Nephron progenitor cell (in vitro differentiated cells): ENCODE measurements at regions not wholly inside any gene's neighbourhood (a gene's known extent, or its start where the extent isn't known, plus 50 kb on each side); places are given as distances from the start of the nearest gene placed in this dataset.

Experiments used
- DNase-seq: peaks from one replicate; pipeline ENCODE4 v3.0.0; 2021
- H3K27ac Mint-ChIP-seq: 2 replicates; pipeline ENCODE4 v1.8.0; 2021; ENCODE audit warnings: mild to moderate bottlenecking, moderate library complexity, mixed read lengths
- H3K27me3 Mint-ChIP-seq: 2 replicates; pipeline ENCODE4 v1.8.0; 2021; ENCODE audit warnings: mild to moderate bottlenecking, low read depth, mixed read lengths; ENCODE audit not compliant: poor library complexity
- H3K36me3 Mint-ChIP-seq: 2 replicates; pipeline ENCODE4 v1.8.0; 2021; ENCODE audit warnings: low read depth, mixed read lengths
- H3K4me1 Mint-ChIP-seq: 2 replicates; pipeline ENCODE4 v1.8.0; 2021; ENCODE audit warnings: mixed read lengths
- H3K4me3 Mint-ChIP-seq: 2 replicates; pipeline ENCODE4 v1.8.0; 2021; ENCODE audit warnings: mild to moderate bottlenecking, moderate library complexity, mixed read lengths
- H3K9me3 Mint-ChIP-seq: 2 replicates; pipeline ENCODE4 v1.8.0; 2021; ENCODE audit warnings: mild to moderate bottlenecking, moderate library complexity, mixed read lengths
- TF ChIP-seq, protein P1 (sequence below): fragments of 200-600 bp; sonication (generic); IDR thresholded peaks from 2 replicates; pipeline ENCODE4 v1.5.0; 2021; ENCODE audit warnings: antibody characterized with exemption

DNA sequence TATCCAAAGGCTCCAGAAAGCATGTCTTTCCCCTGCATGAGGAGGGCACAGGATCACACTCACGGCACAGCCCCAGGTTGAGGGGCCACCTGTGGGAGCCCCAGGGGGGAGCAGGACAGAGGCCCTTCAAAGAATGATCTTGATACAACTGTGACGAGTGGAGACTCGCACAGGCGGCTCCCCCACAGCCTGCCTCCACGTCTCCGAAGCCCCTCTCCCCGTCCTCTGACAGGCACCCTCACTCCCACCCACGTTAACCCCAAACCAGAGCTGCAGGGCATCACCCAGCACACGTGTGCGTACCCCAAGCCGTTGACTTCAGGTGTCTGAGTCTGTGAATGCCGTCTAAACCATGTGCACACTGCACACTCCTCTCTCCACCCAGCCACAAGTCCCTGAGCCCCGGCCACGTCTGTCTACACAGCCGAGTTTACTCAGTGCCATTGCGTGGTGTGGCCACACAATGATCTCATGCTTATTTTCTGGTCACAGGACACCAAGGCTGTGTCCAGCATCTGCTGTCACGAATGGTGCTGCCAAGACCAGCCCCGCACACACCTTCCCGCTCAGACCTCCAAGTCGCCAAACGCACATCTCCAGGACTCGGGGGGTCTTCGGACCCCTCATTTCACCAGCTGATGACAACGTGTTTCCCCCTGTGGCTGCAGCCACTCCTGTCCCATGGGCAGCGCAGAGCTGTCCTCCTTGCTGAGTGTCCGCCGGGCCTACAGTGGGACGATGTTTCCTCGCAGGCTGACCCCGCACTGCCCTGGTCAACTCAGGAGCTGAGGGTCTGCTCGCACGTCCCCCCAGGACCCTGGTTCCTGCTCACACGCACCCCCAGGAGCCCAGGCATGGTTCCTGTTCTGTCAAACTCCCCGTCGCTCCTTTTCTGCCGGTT is 251.2 kb downstream of the BRD1 start:
- Mint-ChIP-seq H3K27ac (peak overlapping the region; percentile 77), H3K27me3 (peaks cover 13% of the 10 kb centered on the region)
- DNase-seq: no peak

GRCh38 chr22:49575703-49576081 is 252.0 kb downstream of the BRD1 start:
- Mint-ChIP-seq H3K36me3 (no peaks in the 10 kb centered on the region), H3K4me3 (no peak overlapping the region), H3K27ac (no peak overlapping the region), H3K27me3 (peaks cover 16% of the 10 kb centered on the region), H3K4me1 (peaks cover 19% of the 10 kb centered on the region), H3K9me3 (peaks cover 12% of the 10 kb centered on the region)
- no peak for DNase-seq
- TF ChIP-seq, protein P1, sequence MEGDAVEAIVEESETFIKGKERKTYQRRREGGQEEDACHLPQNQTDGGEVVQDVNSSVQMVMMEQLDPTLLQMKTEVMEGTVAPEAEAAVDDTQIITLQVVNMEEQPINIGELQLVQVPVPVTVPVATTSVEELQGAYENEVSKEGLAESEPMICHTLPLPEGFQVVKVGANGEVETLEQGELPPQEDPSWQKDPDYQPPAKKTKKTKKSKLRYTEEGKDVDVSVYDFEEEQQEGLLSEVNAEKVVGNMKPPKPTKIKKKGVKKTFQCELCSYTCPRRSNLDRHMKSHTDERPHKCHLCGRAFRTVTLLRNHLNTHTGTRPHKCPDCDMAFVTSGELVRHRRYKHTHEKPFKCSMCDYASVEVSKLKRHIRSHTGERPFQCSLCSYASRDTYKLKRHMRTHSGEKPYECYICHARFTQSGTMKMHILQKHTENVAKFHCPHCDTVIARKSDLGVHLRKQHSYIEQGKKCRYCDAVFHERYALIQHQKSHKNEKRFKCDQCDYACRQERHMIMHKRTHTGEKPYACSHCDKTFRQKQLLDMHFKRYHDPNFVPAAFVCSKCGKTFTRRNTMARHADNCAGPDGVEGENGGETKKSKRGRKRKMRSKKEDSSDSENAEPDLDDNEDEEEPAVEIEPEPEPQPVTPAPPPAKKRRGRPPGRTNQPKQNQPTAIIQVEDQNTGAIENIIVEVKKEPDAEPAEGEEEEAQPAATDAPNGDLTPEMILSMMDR: no peak

More for the DNA sequence above, 251.2 kb downstream of the BRD1 start:
- TF ChIP-seq, protein P1: no peak
- H3K4me3 Mint-ChIP-seq: no peak overlapping the region
- peaks cover 19% of the 10 kb centered on the region for H3K4me1 Mint-ChIP-seq
- H3K36me3 Mint-ChIP-seq: no peaks in the 10 kb centered on the region
- peaks cover 12% of the 10 kb centered on the region for H3K9me3 Mint-ChIP-seq

GRCh38 chr22:49574881-49575702 is 252.6 kb downstream of the BRD1 start:
- no peak for DNase-seq
- Mint-ChIP-seq H3K36me3 (no peaks in the 10 kb centered on the region), H3K27ac (no peak overlapping the region), H3K9me3 (peaks cover 12% of the 10 kb centered on the region), H3K4me3 (no peak overlapping the region), H3K4me1 (peaks cover 19% of the 10 kb centered on the region), H3K27me3 (peaks cover 17% of the 10 kb centered on the region)
- TF ChIP-seq, protein P1: no peak

DNA sequence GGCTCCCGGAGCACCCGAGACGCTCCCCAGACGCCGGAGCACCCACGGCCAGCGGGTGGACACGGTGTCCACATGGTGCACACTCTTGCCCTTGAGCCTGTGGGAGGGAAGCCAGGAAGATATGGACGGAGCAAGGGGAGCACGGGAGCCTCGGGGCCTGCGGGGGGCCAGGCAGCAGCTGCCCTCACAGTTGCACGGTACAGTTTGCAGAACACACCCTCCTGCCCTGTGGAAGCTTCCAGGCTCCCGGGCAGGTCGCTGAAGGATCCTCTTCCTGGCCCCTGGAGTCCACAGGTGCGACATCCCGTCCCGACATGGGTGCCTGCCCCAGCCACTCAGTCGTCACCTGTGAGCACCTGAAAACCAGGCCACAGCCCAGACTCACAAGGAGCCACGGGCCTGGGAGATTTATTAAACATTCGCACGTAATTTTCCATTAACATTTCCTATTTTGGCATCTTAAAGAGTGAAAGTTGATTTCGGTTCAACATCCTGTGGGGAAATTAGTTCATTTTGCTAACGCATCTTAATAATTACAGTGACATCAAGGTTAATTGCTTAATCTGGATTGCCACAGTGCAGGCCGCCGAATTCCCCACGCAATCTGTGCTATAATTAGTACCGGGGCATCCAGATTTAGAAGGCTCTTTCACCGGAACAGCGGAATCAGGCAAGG is 253.3 kb downstream of the BRD1 start:
- Mint-ChIP-seq H3K27ac (no peak overlapping the region), H3K36me3 (no peaks in the 10 kb centered on the region), H3K4me1 (peaks cover 19% of the 10 kb centered on the region), H3K4me3 (no peak overlapping the region), H3K9me3 (peaks cover 11% of the 10 kb centered on the region), H3K27me3 (peaks cover 17% of the 10 kb centered on the region)
- TF ChIP-seq, protein P1: no peak
- DNase-seq: no peak

DNA sequence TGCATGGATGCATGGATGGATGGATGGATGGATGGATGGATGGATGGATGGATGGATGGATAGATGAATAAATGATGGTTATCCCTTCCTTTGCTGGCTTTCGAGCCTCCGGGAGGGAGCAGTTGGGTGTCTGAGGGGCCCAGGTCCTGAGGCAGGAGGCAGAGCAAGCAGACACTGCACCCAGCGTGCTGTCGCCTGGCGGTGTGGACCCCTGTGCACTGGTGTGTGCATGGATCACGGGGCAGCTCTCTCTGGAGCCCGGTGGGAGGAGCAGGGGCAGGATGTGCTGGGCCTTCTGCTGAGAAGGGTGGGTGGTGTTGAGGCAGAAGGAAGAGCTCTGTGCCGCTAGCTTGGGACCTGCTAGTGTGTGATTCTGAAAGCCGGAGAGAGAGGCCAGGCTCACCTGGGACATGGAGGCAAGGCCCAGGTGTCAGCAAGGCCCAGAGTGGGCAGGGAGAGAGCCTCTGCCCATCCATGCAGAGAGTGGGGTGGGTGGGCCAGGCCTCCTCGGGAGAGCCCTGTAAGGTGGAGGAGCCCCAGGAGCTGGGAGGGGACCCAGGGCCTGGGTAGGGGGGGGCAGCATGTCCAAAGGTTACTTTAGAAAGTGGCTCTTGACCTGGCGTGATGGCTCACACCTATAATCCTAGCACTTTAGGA is 254.4 kb downstream of the BRD1 start:
- TF ChIP-seq, protein P1: no peak

More for the DNA sequence above, 254.4 kb downstream of the BRD1 start:
- Mint-ChIP-seq H3K4me1 (peaks cover 18% of the 10 kb centered on the region), H3K9me3 (no peaks in the 10 kb centered on the region), H3K4me3 (no peak overlapping the region), H3K36me3 (no peaks in the 10 kb centered on the region), H3K27me3 (peaks cover 21% of the 10 kb centered on the region), H3K27ac (no peak overlapping the region)
- no peak for DNase-seq
